B cell (primary cell): ENCODE measurements at regions not wholly inside any gene's neighbourhood (a gene's known extent, or its start where the extent isn't known, plus 50 kb on each side); places are given as distances from the start of the nearest gene placed in this dataset.

Experiments used
- CTCF ChIP-seq: fragments of 200-600 bp; IDR thresholded peaks from one replicate; pipeline ENCODE4 v1.8.0; 2022; ENCODE audit warnings: antibody characterized with exemption, mild to moderate bottlenecking
- EZH2 ChIP-seq: IDR thresholded peaks from 2 replicates; pipeline ENCODE4 v1.6.1; 2012; ENCODE audit warnings: borderline replicate concordance, low read depth, mild to moderate bottlenecking, moderate library complexity, low read length; ENCODE audit not compliant: insufficient read depth, poor library complexity, severe bottlenecking

DNA sequence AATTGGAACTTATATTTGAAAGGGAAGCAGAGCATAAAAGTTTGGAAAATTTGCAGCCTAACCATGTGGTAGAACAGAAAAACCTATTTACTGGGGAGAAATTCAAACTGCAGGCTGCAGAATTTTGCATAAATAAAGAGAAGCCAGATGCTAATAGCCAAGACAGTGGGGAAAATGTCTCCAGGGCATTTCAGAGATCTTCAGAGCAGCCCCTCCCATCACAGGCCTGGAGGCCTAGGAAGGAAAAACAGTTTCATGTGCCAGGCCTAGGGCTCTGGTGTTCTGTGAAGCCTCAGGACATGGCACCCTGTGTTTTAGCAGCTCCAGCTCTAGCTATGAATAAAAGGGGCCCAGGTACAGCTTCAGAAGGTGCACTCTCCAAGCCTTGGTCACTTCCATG lies 648.7 kb upstream of the FRG1 start:
- TF ChIP-seq CTCF (no peak), EZH2 (no peak)
